HG02763 (cell line): ENCODE measurements at regions not wholly inside any gene's neighbourhood (a gene's known extent, or its start where the extent isn't known, plus 50 kb on each side); places are given as distances from the start of the nearest gene placed in this dataset.

Source experiments
- ATAC-seq: cut with Tn5 transposase; IDR thresholded peaks from one replicate; pipeline ENCODE4 v1.9.1; 2021; ENCODE audit warnings: mild to moderate bottlenecking, moderate library complexity; ENCODE audit not compliant: unreplicated experiment

DNA sequence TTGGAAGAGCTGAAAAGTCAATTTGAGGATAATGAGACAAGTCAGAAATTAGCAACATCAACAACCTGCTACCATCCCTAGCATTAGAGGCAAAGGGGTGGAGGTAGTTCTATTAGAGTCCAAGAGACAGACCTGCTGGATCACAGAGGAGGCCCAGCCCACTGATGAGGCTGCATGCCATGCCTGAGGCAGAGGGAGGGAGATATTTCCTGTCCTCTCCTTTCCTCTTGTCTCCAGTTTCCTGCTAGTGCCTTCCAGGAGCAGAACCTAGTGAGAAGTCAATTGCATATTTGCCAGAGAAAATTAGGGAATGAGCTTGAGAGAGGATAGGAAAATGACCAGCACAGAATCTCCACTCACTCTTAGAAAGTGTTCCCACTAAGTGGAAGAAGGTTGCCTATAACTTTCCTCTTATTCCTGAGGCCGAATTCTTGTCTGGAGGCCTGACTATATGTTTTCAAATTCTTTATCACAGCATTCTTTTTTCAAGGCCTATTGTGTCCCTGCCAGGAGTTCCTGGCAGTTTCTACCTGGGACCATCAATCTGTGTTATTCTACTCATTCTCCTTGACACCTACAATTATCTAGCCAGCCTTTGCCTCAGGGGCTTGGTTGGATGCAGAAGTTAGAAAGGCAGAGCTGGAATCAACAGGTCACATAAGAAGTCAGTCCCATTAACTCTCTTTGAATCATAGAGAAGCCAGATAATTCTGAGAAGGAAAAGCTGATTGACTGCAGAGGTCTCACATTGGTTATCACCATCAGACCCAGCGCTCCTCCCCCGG, 121.9 kb downstream of the EMP1 start:
- no peak for ATAC-seq

DNA sequence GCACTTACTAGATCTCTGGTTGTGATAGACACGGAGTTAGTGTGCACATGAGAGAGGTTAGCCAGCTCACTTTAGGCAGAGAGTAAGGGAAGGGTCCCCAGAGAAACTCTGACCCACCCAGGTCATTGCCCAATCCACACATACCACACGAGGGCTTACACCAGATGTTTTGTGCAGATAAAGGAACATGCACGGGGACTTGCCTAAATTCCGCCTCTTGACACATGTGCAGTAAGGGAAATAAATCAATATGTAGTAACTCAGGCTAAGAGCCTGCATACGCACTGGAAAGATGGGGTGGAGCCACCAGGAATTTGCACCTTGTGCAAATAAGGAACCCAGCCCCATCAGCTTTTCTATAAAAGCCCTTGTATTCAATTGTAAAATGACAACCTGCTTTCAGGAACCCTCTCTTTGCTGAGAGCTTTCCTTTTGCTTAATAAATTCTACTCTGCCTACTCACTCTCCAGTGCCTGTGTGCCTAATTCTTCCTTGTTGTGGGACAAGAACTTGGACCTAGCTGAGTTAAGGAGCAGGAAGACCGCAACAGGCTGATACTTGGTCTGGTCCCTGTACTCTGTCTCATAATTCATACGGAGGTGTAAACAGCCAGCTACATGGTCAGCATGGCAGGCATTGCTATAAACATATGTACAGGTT, 120.2 kb downstream of the EMP1 start:
- ATAC-seq = no peak

DNA sequence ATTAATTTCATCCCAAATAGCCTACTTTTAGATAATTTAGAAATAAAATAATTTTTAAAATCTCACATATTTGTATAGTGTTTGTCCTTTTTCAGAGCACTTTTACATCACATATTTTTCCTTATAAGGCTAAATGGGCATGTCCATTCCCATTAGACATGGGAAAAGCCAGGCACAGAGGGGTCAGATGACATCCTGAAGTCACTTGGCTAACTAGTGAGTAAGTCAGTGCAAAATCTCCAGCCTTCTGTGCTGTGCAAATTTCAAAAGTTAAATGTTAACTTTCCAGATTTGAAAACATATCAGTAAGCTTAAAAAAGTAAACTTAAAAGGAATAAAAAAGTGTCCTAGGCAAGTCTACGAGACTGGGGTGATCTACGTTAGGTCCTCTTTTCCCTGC, 117.4 kb downstream of the EMP1 start:
- no peak for ATAC-seq

DNA sequence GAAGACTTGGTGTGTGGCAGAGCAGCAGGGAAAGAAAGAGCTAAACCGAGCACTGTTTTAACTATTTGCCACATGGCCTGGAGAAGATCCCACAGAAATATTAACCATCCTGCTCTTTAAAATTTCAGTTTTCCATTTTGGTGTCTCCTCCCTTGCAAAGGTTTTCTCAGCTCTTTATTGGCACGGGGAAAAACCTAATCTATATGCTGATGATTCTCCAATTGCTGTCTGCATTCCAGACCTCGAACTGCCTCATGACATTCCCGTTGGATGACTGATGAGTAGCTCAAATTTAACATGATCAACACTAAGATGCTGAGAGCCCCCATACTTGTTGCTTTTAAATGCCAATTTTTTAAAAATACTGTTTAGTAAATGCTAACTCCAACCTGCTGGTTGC, 115.0 kb downstream of the EMP1 start:
- no peak for ATAC-seq

DNA sequence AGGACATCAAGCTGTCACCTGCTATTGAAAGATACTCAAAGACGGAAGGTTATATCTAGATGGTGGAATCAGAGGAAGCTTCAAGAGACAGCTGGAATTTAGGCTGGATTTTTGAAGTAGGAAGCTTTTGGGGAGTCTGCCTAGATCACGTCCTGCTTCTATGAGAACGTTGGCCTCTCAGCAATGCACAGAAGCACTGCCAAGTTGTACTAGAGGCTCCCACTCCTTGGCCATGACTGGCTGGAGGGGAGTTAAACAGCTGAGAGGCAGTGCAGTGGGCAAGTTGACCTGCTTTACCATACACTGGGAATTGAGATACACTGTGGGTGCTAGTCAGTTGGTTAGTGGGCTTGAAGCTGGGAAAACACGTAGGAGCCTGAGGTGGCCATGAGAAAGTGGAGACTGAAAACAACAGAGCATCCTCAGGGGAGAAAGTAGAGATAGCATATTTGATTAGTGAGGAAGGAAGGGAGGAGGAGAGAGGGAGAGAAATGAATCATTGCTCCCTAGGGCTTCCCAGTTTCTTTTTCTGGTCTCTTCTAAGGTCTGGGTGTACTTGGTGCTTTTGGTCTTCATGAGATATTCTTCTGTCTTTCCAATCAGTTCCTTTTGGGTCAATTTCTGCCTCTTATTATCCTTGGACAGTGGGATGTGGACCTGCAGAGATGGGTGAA, 110.8 kb downstream of the EMP1 start:
- ATAC-seq = no peak

DNA sequence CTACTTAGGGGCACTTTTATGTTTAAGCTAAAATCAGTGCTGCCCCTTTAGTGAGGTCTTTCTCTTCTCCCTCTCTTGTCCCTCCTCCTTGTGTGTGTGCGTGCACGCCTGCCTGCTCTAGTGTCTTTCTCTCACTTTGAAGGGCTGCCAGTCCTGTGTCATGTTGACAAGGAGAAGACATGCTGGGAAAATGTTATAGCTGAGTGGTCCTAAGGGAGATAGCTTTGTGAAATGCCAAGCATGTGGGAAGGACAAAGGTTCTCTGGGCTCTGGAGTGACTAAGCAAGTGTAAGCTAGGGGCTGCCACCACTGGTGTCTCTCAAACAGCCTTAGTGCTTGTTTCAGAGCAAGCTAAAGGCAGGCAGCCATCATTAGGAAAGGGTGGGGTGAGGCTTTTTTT, 108.4 kb downstream of the EMP1 start:
- ATAC-seq = no peak

DNA sequence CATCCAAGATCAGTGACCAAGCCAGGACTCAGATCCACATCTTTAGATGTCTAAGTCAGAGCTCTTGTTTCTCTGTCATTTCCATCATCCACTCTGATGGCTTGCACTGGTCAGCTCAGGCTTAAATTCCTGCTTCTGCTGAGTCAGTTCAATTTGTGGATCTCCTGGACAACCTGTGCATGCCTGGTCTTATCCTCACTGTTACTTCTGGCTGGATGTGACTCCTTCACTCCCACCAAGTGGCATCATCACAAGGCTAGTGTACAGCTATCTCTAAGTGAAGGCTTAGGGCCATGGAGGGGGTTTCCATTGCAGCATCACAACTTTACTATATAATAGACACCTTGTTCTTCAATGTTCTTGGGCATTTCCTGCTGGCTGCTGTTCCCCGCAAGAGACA, 102.9 kb downstream of the EMP1 start:
- no peak for ATAC-seq

DNA sequence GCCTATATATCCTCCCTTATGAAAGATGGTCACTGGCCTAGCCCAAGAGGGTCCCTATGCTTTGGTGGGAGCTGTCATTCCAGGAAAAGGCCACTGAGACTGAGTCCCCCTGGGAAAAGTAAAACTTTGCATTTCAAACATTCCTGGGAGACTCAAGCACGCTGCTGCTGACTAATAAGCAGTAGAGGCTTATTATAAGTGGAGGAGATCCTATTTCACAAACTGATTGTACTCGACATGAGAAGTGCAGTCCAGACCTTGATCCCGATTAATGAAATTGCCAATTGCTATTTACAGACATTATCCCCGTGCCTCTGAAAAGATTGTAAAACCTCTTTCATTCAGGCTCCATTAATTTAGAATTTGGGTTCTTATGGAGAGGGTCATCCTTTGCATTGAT, 96.6 kb downstream of the EMP1 start:
- ATAC-seq = no peak

DNA sequence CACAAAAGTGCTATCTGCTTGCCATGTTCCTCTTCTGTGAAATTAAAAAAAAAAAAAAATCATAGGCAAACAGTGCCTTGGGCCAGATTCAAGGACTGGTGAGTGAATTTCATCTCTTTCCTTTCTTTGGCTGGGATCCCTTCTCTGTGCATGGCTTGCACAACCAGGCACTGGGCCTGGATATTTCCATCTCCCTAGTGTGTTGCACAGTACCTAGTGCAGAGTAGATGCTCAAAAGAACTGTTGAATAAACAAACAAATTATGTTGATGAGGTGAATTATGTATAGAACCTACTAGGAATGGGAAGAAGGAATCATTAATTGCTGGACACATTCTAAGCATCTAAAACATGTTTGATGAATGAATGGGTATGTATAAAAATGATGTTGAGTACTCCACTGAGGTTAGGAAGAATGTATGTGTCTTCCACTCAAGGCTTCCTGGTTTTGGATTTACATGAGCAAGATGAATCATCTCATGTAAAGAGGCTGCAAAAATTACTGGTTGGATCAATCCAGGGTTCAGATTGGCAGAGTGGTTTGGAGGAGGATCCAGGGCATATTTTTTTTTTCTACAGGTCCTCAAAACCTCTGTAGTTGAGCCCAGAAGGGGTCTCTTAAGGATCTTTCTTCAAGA, 93.2 kb downstream of the EMP1 start:
- no peak for ATAC-seq

DNA sequence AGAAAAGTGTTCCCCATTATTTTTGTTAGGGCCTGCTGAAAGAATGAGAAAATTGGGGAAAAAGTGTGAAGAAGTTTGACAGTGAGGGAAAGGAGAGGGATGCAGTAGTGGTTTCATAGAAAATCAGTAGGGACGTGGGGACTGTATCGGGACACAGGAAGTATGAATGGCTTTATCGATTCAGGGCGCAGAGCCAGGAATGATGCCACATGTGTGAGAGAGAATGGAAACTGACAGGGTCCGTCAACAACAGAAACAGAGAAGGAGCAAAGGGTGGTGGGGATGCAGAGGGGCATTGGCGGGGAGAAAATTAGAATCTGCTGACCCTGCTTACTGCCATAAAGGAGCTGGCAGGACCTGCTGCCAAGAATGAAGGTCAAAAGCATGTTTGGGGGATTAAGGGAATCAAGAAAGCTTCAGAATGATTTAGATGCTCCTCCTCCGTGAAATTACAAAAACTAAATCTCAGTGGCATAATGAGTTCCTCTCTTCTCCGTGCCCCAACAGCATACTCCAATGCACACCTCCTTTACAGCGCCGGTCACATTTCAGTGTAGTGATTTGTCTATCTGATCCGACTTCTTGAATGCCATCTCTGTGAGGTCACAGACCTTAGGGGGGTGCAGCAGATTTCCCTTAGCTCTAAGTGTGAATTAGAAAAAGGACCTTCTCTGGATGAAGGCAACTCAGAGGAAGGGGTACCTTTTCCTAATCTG, 92.6 kb downstream of the EMP1 start:
- ATAC-seq = no peak

DNA sequence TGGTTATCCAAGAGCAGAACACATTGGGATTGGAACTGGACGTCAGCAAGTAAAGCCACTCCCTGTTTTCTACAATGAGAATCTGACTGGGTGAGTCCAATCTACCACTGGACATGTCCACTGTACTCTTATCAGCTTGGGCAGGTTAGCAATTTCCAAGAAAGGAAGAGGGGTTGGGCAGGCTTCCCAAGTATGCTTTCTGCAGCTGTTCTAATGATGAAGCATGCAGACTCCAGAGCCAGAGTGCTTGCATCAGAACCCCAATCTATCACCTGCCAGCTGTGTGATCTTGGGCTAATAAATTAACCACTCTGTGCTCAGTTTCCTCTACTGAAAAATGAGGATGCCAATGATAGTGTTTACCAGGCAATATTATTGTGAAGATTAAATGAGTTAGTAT, 92.0 kb downstream of the EMP1 start:
- no peak for ATAC-seq

DNA sequence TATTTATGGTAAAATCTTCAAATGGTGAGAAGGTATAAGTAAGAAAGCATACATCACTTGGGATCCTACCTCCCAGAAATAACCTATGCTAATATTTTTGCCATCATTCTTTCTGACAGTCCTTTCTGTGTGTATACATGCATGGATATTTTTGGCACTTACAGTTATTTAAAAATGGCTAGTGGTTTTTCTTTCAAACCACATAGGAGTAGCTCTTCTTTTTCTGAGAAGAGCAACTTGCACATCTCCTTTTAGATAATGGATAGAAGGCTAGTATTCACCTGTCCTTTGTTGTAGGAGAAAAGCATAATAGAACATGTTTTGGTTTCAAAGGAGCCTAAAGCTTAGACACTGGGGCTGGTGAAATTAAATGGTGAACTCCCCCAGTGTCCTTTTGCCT, 87.3 kb downstream of the EMP1 start:
- ATAC-seq = no peak

DNA sequence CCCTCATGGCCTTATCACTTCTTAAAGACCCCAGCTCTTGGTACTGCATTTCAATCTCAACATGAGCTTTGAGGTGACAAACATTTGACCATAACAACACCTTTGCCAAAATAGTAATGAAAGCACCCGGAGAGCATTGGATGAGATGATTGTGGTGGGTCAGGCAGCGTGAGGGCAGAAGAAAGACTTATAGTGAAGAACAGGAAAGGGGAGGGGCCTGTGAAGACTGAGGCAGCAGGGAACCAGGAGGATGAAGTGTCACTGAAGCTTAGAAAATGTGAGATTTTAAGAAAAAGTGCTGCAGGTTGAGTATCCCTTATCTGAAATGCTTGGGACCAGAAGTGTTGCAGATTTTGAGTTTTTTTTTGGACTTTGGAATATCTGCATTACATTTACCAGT, 86.3 kb downstream of the EMP1 start:
- ATAC-seq = no peak

DNA sequence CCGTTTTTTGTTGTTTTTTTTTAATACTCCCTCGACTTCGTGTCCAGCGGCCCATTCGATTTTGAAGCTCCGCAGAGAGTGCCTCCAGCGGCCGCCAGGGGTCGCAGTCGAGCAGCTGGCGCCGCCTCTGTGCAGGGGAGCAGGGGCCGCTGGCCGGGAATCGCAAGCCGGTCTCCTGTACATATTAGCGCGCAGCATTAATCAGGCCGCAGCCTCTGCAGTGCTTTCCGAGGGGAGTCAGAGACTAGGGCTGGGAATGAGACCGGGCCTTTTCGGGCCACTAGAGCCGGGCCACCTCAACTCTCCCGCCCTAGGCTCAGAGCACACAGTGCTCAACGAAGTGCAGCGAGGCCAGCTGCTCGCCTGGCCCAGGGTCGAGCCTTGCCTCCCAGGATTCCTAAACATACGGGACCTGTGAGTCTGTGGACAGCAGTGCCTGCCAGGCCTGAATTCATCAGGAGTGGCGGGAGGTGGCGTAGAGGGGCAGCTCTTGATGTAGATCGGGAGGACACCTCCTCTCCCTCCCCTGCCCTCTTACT, 81.8 kb downstream of the EMP1 start:
- ATAC-seq = no peak

DNA sequence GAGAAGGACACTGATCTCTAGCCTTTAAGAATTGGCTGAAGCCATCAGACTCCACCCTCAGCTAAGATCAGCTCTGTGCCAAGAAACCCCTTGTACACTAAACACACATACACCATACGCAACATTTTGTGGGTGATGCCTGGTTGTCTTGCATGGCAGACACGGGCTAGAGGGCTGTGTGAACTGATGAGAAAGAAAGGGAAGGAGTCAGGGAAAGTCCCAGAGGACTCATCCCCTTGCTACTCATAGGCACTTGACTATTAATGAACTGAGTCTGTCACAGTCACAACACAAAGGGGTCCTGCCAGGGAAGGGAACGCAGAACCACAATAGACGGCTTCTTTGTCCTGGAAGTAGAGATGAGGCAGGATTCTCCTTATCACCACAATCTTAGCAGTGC, 80.8 kb downstream of the EMP1 start:
- no peak for ATAC-seq

DNA sequence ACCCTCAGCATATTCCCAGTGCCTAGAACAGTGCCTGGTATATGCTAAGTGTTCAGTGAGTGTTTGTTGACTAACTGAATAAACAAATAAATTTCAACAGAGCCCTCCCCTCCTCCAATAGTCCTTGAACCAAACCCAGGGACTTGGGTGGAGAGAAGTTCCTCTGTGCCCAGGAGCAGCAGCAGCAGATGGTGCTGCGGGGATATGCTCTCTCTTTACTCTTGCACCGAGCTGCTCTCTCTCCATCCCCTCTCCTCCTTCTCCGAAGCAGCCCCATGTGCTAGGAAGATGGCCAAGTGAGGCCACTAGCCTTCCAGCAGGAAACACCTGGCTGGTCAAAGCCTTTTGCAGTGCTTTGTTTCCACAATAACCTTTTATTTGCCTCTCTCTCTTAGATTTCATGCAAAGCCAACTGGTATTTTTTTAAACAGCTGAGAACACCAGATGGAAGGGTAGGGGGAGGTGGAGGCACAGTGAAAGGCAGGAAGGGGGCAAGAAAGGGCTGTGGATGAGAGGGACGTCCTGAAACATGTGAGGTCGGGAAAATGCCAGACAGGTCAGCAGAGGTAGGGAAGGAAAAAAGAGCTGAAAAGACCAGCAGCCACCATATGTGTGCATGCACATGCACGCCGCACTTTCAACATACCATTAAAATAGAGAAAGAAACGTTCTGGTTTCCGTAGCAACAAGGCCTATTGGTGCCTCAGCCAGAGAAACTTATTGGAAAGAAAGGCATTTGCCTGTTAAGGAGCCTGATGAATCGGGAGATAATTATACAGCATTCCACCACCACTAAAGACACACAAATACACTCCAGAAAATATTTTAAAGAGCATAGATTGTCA, 78.9 kb downstream of the EMP1 start:
- no peak for ATAC-seq

DNA sequence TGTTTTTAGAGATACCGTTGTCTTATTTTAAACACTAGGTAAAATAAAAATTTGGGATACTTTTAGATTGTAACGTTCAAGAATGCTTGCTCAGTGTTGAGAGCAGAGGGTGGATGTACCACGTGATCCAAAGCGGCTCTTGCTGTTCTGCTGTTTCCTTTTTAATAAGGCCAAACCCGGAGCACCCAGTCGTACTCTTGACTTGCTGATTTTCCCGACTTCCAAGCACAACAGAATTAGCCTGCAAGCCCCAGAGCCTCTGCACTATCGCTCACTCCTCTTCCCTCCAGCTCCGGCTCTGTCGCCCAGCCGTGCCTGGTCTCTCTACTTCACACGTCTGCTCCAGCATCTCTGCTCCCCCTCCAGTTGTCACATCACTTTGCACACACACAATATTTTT, 77.3 kb downstream of the EMP1 start:
- ATAC-seq = no peak

DNA sequence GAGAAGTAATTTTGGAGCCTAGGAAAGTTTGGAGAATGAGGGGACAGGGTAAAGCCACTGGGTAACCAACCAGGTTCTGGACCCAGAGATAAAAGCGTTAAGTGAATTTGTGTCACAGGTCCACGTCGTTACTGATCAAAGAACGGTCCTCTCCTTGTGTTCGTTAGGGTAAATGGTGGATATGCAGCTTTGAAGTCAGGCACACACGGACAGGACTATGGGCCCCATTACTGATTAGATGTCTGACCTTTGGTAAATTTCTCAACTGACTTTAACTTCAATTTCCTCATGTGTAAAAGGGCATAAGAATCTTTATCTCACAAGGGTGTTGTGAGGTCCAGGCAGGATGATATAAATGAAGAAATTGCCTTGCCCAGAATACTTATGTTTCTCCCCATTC, 76.6 kb downstream of the EMP1 start:
- ATAC-seq = no peak

DNA sequence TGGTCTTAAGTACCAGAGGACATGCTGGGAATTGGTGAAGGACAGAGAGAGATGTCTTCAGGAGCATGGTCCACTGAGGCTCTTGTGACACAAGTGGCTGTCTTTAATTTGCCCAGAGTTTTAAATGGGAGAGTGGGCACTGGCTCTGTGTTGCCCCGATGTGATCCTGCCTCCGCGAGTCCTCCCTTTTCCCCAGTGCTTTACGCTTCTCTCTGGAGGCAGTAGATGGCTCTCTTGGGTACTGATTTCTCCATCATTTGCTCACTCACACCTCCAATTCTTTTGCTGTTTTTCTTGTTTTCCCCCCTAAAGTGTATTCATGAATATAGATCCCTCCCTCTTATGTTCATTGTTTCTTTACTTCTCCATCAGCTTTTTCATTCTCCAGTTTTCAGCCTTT, 74.3 kb downstream of the EMP1 start:
- ATAC-seq = no peak
